IPS DF 6.9 (cell line): ENCODE measurements at regions not wholly inside any gene's neighbourhood (a gene's known extent, or its start where the extent isn't known, plus 50 kb on each side); places are given as distances from the start of the nearest gene placed in this dataset.
"Not testable (repeated sequence)": the region's sequence is repeated elsewhere in the genome, so short reads cannot be mapped to it uniquely, and the experiment has no call there.

ENCODE experiments used
- DNase-seq: peaks from one replicate; pipeline ENCODE4 v3.0.0-alpha.2; 2013; ENCODE audit warnings: low read depth, low spot score
- H3K27ac ChIP-seq: one replicate; pipeline ENCODE4 v1.5.1; 2013; ENCODE audit warnings: low read length, control low read depth
- H3K27me3 ChIP-seq: 2 replicates; pipeline ENCODE4 v1.6.1; 2013; ENCODE audit warnings: mild to moderate bottlenecking, low read length; ENCODE audit not compliant: control insufficient read depth, insufficient read depth
- H3K36me3 ChIP-seq: 2 replicates; pipeline ENCODE4 v1.6.1; 2013; ENCODE audit warnings: low read length; ENCODE audit not compliant: control insufficient read depth, insufficient read depth
- H3K4me1 ChIP-seq: 2 replicates; pipeline ENCODE4 v1.6.1; 2013; ENCODE audit warnings: low read length; ENCODE audit not compliant: control insufficient read depth, insufficient read depth
- H3K4me3 ChIP-seq: 2 replicates; pipeline ENCODE4 v1.5.1; 2013; ENCODE audit warnings: mild to moderate bottlenecking, low read length
- H3K9me3 ChIP-seq: 2 replicates; pipeline ENCODE4 v1.6.1; 2013; ENCODE audit warnings: low read length, inconsistent platforms; ENCODE audit not compliant: control insufficient read depth, insufficient read depth
- WGBS: extraction: QIAGEN DNeasy Blood & Tissue Kit; methylation state at CpG from one replicate; pipeline ENCODE4 v1.1.7; 2013; ENCODE audit warnings: mixed read lengths, missing lambda C conversion rate; ENCODE audit not compliant: insufficient read length, insufficient coverage; 5-methylcytosine and 5-hydroxymethylcytosine counted together

DNA sequence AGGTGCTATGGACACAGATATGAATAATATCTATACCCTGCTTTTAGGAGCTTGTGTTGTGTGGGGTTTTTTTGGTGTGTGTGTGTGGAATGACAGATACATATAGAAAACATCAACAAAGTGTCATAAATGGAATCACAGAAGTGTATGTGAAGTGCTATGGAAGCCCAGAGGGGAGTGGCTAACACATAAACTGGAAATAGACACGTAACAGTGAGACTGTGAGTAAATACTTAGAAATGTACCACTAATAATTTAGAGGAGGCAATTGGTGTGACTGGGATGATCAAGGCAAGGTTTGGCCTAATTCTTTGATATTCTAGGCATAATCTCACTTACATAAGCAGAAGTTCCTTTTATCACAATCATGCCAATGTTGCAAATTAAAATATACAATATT is 169.3 kb upstream of the TENM4 start:
- Histone ChIP-seq H3K9me3 (no peaks in the 10 kb centered on the region), H3K27ac (no peak overlapping the region), H3K4me3 (no peak overlapping the region), H3K36me3 (no peaks in the 10 kb centered on the region), H3K27me3 (no peaks in the 10 kb centered on the region), H3K4me1 (no peaks in the 10 kb centered on the region)
- no peak for DNase-seq
- WGBS, result no CpG with 5 or more reads among the region's 1 CpG

DNA sequence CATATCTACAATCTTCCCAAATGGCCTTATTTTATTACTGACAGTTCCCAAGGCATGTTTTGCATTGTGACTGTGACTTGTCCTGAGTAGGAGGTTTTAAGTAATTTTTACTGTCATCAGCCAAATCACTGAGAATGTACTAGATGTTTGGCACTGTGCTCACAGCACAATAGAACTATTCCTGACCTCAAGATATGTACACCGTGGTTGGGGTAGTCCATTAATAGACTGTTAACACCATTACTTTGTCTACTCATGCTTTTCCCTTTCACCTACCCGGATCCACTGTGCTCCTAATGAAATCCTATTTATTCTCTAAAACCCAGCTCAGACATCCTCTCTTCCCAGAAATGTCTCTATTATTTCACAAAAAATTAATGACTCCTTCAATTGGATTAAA is 168.7 kb upstream of the TENM4 start:
- Histone ChIP-seq H3K27me3 (no peaks in the 10 kb centered on the region), H3K27ac (no peak overlapping the region), H3K9me3 (no peaks in the 10 kb centered on the region), H3K36me3 (no peaks in the 10 kb centered on the region), H3K4me3 (no peak overlapping the region), H3K4me1 (no peaks in the 10 kb centered on the region)
- WGBS, result no CpG with 5 or more reads among the region's 2 CpGs
- DNase-seq, result no peak

DNA sequence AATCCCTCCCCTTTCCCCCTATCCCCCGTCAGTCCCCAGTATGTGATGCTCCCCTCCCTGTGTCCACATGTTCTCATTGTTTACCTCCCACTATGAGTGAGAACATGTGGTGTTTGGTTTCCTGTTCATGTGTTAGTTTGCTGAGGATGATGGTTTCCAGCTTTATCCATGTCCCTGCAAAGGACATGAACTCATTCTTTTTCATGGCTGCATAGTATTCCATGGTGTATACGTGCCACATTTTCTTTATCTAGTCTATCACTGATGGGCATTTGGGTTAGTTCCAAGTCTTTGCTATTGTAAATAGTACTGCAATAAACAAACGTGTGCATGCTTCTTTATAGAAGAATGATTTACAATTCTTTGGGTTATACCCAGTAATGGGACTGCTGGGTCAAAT is 165.6 kb upstream of the TENM4 start:
- not testable (repeated sequence) for H3K9me3 ChIP-seq, H3K27me3 ChIP-seq, DNase-seq, H3K36me3 ChIP-seq, H3K27ac ChIP-seq, H3K4me3 ChIP-seq, H3K4me1 ChIP-seq
- WGBS, result no CpG with 5 or more reads among the region's 3 CpGs

- H3K36me3 ChIP-seq, result no peaks in the 10 kb centered on the region
- no peak for DNase-seq
- no peak overlapping the region for H3K27ac ChIP-seq
- no peak overlapping the region for H3K4me3 ChIP-seq
- H3K4me1 ChIP-seq, result no peaks in the 10 kb centered on the region
- no CpG with 5 or more reads among the region's 12 CpGs for WGBS
- H3K27me3 ChIP-seq, result no peaks in the 10 kb centered on the region
- no peaks in the 10 kb centered on the region for H3K9me3 ChIP-seq
Measured at GRCh38 chr11:79600711-79601110, 159.9 kb upstream of the TENM4 start.

- no peak overlapping the region for H3K4me3 ChIP-seq
- H3K36me3 ChIP-seq, result no peaks in the 10 kb centered on the region
- no peaks in the 10 kb centered on the region for H3K9me3 ChIP-seq
- H3K27me3 ChIP-seq, result no peaks in the 10 kb centered on the region
- H3K27ac ChIP-seq, result no peak overlapping the region
- no CpG with 5 or more reads among the region's 4 CpGs for WGBS
- H3K4me1 ChIP-seq, result no peaks in the 10 kb centered on the region
- DNase-seq, result no peak
Measured at GRCh38 chr11:79594834-79595233, 154.0 kb upstream of the TENM4 start.

GRCh38 chr11:79592824-79593223 is 152.0 kb upstream of the TENM4 start:
- Histone ChIP-seq H3K4me3 (no peak overlapping the region), H3K4me1 (no peaks in the 10 kb centered on the region)

GRCh38 chr11:79592406-79592805 is 151.6 kb upstream of the TENM4 start:
- H3K4me3 ChIP-seq, result no peak overlapping the region
- no peak for DNase-seq
- WGBS, result no CpG with 5 or more reads among the region's 4 CpGs
- H3K9me3 ChIP-seq, result no peaks in the 10 kb centered on the region
- no peaks in the 10 kb centered on the region for H3K36me3 ChIP-seq
- no peaks in the 10 kb centered on the region for H3K27me3 ChIP-seq
- no peak overlapping the region for H3K27ac ChIP-seq
- no peaks in the 10 kb centered on the region for H3K4me1 ChIP-seq

More at GRCh38 chr11:79592824-79593223, 152.0 kb upstream of the TENM4 start:
- H3K36me3 ChIP-seq, result no peaks in the 10 kb centered on the region
- H3K27me3 ChIP-seq, result no peaks in the 10 kb centered on the region
- no CpG with 5 or more reads among the region's 3 CpGs for WGBS
- H3K27ac ChIP-seq, result no peak overlapping the region
- no peaks in the 10 kb centered on the region for H3K9me3 ChIP-seq
- no peak for DNase-seq

DNA sequence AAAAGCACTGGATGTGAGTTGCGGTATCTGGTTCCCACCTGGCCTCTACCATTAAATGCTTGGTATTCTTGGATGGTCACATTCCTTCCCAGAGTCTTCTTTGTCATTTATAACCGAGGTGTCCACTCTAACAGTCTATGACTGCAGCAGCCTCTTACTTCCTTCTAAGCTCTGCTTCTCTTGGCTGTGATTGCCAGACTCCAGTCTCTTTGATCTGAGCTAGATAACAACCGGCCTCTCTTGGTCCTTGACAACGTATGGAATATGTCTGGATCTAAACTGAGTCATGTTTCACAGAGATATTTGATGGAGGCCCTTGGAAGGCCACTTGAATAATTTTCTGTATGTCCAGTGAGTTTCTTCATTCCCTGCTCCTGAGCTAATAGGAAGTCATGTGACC is 141.6 kb upstream of the TENM4 start:
- no CpG with 5 or more reads among the region's 4 CpGs for whole genome bisulfite sequencing
- Histone ChIP-seq H3K27me3 (no peaks in the 10 kb centered on the region), H3K4me3 (no peak overlapping the region), H3K9me3 (peaks cover 1% of the 10 kb centered on the region; the same call in 1 of the 2 replicates), H3K4me1 (no peaks in the 10 kb centered on the region), H3K27ac (no peak overlapping the region), H3K36me3 (no peaks in the 10 kb centered on the region)
- DNase-seq, result no peak

GRCh38 chr11:79579063-79579462 is 138.2 kb upstream of the TENM4 start:
- Histone ChIP-seq H3K36me3 (no peaks in the 10 kb centered on the region), H3K4me3 (no peak overlapping the region), H3K27me3 (no peaks in the 10 kb centered on the region), H3K9me3 (no peaks in the 10 kb centered on the region), H3K4me1 (no peaks in the 10 kb centered on the region), H3K27ac (no peak overlapping the region)
- no CpG with 5 or more reads among the region's 2 CpGs for WGBS
- DNase-seq, result no peak

GRCh38 chr11:79578116-79578515 is 137.3 kb upstream of the TENM4 start:
- H3K4me1 ChIP-seq, result no peaks in the 10 kb centered on the region
- WGBS, result no CpG with 5 or more reads among the region's 5 CpGs
- DNase-seq, result no peak

DNA sequence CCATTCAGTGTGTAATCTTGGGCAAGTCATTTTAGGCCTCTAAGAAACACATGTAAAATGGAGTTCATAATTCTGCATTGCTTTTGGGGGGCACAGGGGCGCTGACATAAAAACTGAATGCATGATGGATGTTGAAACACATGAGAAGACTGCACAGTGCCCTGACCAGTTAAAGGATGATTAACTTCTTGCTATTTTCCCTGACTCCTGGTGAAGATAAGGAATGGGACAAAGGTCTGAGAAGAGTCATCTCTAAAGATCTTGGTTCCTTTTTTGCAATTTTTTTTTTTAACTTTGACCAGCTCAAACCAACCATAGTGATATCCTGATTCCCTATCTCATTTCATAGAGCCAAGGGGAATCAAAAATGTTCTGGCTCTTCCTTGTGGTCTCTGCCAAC is 134.9 kb upstream of the TENM4 start:
- DNase-seq, result no peak
- no CpG with 5 or more reads among the region's 1 CpG for WGBS
- no peaks in the 10 kb centered on the region for H3K36me3 ChIP-seq
- no peaks in the 10 kb centered on the region for H3K9me3 ChIP-seq
- no peak overlapping the region for H3K27ac ChIP-seq
- no peaks in the 10 kb centered on the region for H3K4me1 ChIP-seq
- no peak overlapping the region for H3K4me3 ChIP-seq
- H3K27me3 ChIP-seq, result no peaks in the 10 kb centered on the region

More at GRCh38 chr11:79578116-79578515, 137.3 kb upstream of the TENM4 start:
- Histone ChIP-seq H3K27me3 (no peaks in the 10 kb centered on the region), H3K27ac (no peak overlapping the region), H3K9me3 (no peaks in the 10 kb centered on the region), H3K36me3 (no peaks in the 10 kb centered on the region), H3K4me3 (no peak overlapping the region)
